ENCODE measurements at regions not wholly inside any gene's neighbourhood (a gene's known extent, or its start where the extent isn't known, plus 50 kb on each side); places are given as distances from the start of the nearest gene placed in this dataset.

GRCh38 chr1:104315823-104316222 is 566.1 kb downstream of the AMY1C start:
- no peak for TF ChIP-seq CTCF (IDR thresholded peaks at IDR 0.05; ENCODE audit: low read length)
- TF ChIP-seq EZH2phosphoT487 (IDR thresholded peaks at IDR 0.05; ENCODE audit: low read length) = no peak

All from MM.1S (cell line).